Uterus (tissue), 3 donors: ENCODE measurements at regions not wholly inside any gene's neighbourhood (a gene's known extent, or its start where the extent isn't known, plus 50 kb on each side); places are given as distances from the start of the nearest gene placed in this dataset.

Experiments used
- DNase-seq, 2 donors: peaks; one replicate each; pipeline ENCODE4 v3.0.0-alpha.2; 2019 to 2020
- H3K27ac ChIP-seq, 2 donors: fragments of 200-600 bp; sonication (generic); 1 replicate in 1 of 2; 2 replicates in 1 of 2; pipeline ENCODE4 v1.5.1; 2016 to 2018
- H3K27me3 ChIP-seq, 2 donors: fragments of 200-600 bp; sonication (generic); one replicate each; pipeline ENCODE4 v1.5.1; 2018 to 2019; ENCODE audit warnings: control low read depth in 1 of 2
- H3K36me3 ChIP-seq, 2 donors: fragments of 200-600 bp; sonication (generic); one replicate each; pipeline ENCODE4 v1.5.1; 2019; ENCODE audit warnings: control low read depth in 1 of 2
- H3K4me1 ChIP-seq, 2 donors: fragments of 200-600 bp; sonication (generic); one replicate each; pipeline ENCODE4 v1.5.1; 2018 to 2019; ENCODE audit warnings: control low read depth in 1 of 2
- H3K4me3 ChIP-seq, 2 donors: fragments of 200-600 bp; sonication (generic); 1 replicate in 1 of 2; 2 replicates in 1 of 2; pipeline ENCODE4 v1.5.1; 2018 to 2019; ENCODE audit warnings: mild to moderate bottlenecking in 1 of 2
- H3K9me3 ChIP-seq, 2 donors: fragments of 200-600 bp; sonication (generic); one replicate each; pipeline ENCODE4 v1.5.1; 2019; ENCODE audit warnings: control low read depth in 1 of 2
- CTCF ChIP-seq, 4 experiments: fragments of 200-600 bp in 2 of 4; fragments of 450-650 bp in 2 of 4; sonication (generic) in 2 of 4; IDR thresholded peaks; one replicate each; pipeline ENCODE4 v1.5.1; 2016 to 2019; ENCODE audit warnings: antibody characterized with exemption in 4 of 4, mild to moderate bottlenecking in 2 of 4, moderate library complexity in 1 of 4
- POLR2A ChIP-seq, 2 donors: fragments of 450-650 bp; IDR thresholded peaks; one replicate each; pipeline ENCODE4 v1.6.1; 2016; ENCODE audit warnings: antibody characterized with exemption in 2 of 2, mild to moderate bottlenecking in 1 of 2, moderate library complexity in 1 of 2
- intact Hi-C: fragments of 100-400 bp; cut with DNase I; formaldehyde crosslinking; loops from one replicate; pipeline ENCODE4 v1.15.1; 2023; ENCODE audit warnings: low total_unique reads
- donor health status: DM: yes; HTN: yes; CAD: no.

DNA sequence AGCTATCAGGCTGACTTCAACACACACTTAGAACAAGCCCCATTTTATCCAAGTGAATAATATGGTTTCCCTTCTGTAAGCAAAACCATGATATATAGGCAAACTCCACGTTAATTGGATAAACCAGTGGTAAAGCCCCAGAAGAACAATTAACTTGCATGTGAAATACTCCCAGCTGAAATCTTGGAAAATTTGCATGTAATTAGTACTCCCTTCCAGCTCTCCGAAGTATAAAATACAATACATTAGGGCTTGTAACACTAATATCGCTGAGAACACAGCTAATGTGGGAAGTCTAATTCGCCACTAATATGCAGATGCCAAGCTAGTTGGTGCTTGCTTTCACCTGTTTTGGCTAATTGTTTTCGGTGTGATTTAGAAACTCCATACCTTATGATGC is 859.0 kb upstream of the AUTS2 start:
- Histone ChIP-seq H3K4me1 (no peaks in the 10 kb centered on the region), H3K27me3 (no peaks in the 10 kb centered on the region), H3K27ac (no peak overlapping the region), H3K4me3 (no peak overlapping the region), H3K36me3 (no peaks in the 10 kb centered on the region), H3K9me3 (no peaks in the 10 kb centered on the region)
- DNase-seq: no peak
- TF ChIP-seq CTCF (IDR thresholded peaks at IDR 0.05): no peak
- no peak for TF ChIP-seq POLR2A (IDR thresholded peaks at IDR 0.05)
- intact Hi-C loops: no loop called here

DNA sequence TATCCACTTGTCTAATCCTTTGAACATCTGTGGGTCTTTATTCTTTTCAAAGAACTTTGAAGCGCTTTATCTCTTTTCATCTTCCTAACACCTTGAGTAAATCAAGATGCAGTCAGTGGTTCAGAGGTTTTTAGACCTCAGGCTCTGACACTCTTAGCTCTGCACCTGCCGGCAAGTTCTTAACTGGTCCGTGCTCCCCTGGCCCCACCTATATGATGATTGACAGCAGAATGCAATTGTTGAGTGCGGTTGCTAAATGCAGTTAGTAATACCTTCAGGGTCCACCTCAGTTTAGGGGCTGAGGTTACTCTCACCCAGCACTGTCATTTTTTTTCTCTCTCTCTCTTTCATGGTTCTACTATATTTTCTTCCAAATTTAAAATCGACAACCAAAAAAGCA is 854.2 kb upstream of the AUTS2 start:
- Histone ChIP-seq H3K4me3 (no peak overlapping the region), H3K27me3 (no peaks in the 10 kb centered on the region), H3K36me3 (no peaks in the 10 kb centered on the region), H3K9me3 (no peaks in the 10 kb centered on the region), H3K4me1 (no peaks in the 10 kb centered on the region), H3K27ac (no peak overlapping the region)
- DNase-seq: no peak
- intact Hi-C loops: no loop called here
- no peak for TF ChIP-seq CTCF (IDR thresholded peaks at IDR 0.05)
- TF ChIP-seq POLR2A (IDR thresholded peaks at IDR 0.05): no peak

DNA sequence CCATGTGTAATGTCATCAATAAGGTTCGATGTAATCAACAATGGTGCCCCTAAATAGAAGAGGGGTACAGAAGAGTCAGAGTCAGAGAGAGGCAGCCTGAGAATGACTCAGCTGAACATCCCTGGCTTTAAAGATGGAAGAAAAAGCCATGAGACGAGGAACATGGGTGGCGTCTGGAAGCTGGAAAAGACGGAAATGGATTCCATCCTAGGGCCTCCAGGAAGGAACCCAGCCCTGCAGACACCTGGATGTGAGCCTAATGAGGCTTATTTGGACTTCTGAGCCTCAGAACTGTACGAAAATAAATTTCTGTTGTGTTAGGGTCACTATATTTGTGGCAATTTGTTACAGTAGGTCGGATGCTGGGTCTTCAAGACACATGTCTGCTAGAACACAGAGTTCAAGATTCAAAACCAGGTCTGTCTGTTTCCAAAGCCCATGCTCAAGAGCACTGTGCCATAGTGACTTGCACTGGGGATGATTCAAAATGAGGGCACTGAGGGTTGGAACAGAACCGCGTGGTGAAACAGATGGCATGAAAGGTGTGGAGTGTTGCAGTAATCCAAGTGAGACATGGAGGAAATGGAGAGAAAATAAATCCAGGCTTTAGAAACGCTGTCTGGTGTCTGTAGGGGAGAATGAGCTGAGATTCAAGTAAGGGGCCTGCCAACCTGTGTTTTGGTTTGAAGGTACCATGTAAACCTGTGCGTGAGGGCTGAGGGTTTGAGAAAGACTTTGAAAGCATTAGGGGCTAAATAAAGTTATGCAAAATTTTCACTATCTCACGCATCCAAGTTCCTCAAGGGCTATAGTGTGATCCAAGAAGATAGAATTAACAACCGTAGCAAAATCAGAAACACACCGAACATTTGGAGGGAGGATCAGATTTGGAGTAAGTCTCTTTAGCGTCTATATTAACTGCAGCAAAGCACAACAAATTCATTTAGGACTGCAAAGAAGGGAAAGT is 849.1 kb upstream of the AUTS2 start:
- TF ChIP-seq POLR2A (IDR thresholded peaks at IDR 0.05) (no peak), CTCF (IDR thresholded peaks at IDR 0.05) (no peak)
- intact Hi-C loops: no loop called here

DNA sequence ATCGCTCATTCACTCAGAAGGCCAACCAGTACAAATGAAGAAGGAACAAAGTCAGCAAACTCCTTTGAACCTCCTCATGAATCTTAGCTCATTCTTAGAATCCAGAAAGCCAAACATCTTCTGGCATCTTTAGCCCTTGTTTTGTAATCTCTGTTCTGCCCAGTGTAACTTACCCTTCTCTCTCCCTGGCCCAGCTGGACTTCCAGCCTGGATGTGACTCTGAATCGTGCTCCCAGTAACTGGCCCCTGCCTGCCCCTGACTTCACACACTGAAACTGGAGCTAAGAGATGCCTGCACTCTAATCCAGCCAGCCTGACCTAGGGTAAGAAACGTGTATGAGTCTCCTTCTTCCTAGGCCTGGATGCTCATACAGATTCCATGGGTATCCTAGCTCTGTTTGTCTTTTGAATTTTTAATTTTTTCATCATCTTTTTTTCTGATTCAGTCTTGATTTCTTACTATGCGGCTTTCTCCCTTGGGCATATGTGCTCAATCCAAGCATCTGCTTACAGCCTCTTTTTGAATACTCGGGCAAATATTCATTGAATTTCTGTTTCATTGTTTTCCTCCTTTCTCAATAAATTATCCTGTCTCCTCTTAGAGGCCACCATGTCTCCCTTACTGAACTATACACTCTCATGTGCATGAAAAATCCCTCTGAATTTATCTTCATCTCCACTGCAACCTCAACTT is 845.6 kb upstream of the AUTS2 start:
- Histone ChIP-seq H3K27me3 (no peaks in the 10 kb centered on the region), H3K4me1 (no peaks in the 10 kb centered on the region), H3K27ac (no peak overlapping the region), H3K36me3 (no peaks in the 10 kb centered on the region), H3K4me3 (no peak overlapping the region), H3K9me3 (no peaks in the 10 kb centered on the region)
- no peak for DNase-seq
- intact Hi-C loops: no loop called here
- TF ChIP-seq CTCF (IDR thresholded peaks at IDR 0.05) (no peak), POLR2A (IDR thresholded peaks at IDR 0.05) (no peak)

More for the DNA sequence above, 849.1 kb upstream of the AUTS2 start:
- H3K4me1 ChIP-seq: no peaks in the 10 kb centered on the region
- H3K36me3 ChIP-seq: no peaks in the 10 kb centered on the region
- H3K4me3 ChIP-seq: no peak overlapping the region
- H3K27ac ChIP-seq: no peak overlapping the region
- no peak for DNase-seq
- no peaks in the 10 kb centered on the region for H3K27me3 ChIP-seq
- no peaks in the 10 kb centered on the region for H3K9me3 ChIP-seq

- DNase-seq: no peak
- H3K9me3 ChIP-seq: no peaks in the 10 kb centered on the region
- no peaks in the 10 kb centered on the region for H3K36me3 ChIP-seq
- no peak overlapping the region for H3K27ac ChIP-seq
- H3K4me1 ChIP-seq: no peaks in the 10 kb centered on the region
- intact Hi-C loops: no loop called here
- no peaks in the 10 kb centered on the region for H3K27me3 ChIP-seq
- TF ChIP-seq CTCF (IDR thresholded peaks at IDR 0.05) (no peak), POLR2A (IDR thresholded peaks at IDR 0.05) (no peak)
- no peak overlapping the region for H3K4me3 ChIP-seq
These were observed 843.9 kb upstream of the AUTS2 start for GRCh38 chr7:68754414-68754813.
